ENCODE measurements at regions not wholly inside any gene's neighbourhood (a gene's known extent, or its start where the extent isn't known, plus 50 kb on each side); places are given as distances from the start of the nearest gene placed in this dataset.

DNA sequence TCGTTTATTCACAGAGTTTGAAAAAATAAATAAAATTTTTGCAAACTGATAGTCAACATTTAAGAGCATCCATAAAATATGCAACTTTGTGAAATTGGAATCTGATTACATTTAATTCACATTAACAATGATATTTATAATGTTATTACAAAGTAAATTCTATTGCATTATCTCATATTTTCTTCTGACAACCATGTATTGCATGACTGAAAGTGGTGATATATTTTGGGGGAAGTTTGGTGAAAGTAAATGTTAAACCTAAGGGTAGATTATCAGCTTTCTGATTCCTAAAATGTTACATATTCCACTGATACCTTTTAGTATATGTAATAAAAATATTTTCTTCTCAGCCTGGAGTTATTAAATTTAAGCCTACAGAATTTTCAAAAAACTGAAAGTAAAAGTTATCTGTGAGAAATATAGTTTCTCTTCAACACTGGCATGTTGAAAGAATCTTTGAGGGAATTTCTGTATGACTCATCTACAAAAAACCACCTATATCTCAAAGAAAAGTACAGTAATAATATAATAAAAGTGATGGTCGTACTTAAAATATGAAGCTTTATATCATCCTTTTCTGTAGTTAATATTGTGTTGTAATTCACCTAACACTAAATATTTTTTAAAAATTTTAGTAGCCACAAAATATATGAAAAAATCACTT is 1179.6 kb upstream of the PCDH7 start:
- TF ChIP-seq, protein P1, sequence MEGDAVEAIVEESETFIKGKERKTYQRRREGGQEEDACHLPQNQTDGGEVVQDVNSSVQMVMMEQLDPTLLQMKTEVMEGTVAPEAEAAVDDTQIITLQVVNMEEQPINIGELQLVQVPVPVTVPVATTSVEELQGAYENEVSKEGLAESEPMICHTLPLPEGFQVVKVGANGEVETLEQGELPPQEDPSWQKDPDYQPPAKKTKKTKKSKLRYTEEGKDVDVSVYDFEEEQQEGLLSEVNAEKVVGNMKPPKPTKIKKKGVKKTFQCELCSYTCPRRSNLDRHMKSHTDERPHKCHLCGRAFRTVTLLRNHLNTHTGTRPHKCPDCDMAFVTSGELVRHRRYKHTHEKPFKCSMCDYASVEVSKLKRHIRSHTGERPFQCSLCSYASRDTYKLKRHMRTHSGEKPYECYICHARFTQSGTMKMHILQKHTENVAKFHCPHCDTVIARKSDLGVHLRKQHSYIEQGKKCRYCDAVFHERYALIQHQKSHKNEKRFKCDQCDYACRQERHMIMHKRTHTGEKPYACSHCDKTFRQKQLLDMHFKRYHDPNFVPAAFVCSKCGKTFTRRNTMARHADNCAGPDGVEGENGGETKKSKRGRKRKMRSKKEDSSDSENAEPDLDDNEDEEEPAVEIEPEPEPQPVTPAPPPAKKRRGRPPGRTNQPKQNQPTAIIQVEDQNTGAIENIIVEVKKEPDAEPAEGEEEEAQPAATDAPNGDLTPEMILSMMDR (IDR thresholded peaks at IDR 0.05; ENCODE audit: extremely low read depth in 1 of 2, insufficient read depth in 1 of 2, low read depth in 1 of 2, low read length in 2 of 2), result no peak
- TF ChIP-seq FOS (IDR thresholded peaks at IDR 0.05; ENCODE audit: borderline replicate concordance, insufficient read depth, low read length) (no peak), POLR2A (IDR thresholded peaks at IDR 0.05; ENCODE audit: low read depth, low read length) (no peak), JUN (IDR thresholded peaks at IDR 0.05; ENCODE audit: borderline replicate concordance, insufficient read depth, insufficient read length, low read depth) (no peak), POLR2AphosphoS5 (IDR thresholded peaks at IDR 0.05; ENCODE audit: insufficient read depth, low read depth, low read length) (no peak), EZH2 (IDR thresholded peaks at IDR 0.05; ENCODE audit: borderline replicate concordance, low read depth, low read length, severe bottlenecking) (no peak), MYC (IDR thresholded peaks at IDR 0.05; ENCODE audit: low read depth, low read length) (no peak)
- TF ChIP-seq, protein P2, sequence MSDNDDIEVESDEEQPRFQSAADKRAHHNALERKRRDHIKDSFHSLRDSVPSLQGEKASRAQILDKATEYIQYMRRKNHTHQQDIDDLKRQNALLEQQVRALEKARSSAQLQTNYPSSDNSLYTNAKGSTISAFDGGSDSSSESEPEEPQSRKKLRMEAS (IDR thresholded peaks at IDR 0.05; ENCODE audit: insufficient read depth, insufficient read length), result no peak

All from endothelial cell of umbilical vein (primary cell).